PC-3 (cell line): ENCODE measurements at regions not wholly inside any gene's neighbourhood (a gene's known extent, or its start where the extent isn't known, plus 50 kb on each side); places are given as distances from the start of the nearest gene placed in this dataset.

Experiments used
- EZH2 ChIP-seq: fragments of 300-600 bp; sonication (generic); IDR thresholded peaks from one replicate; pipeline ENCODE4 v1.6.1; 2017; ENCODE audit warnings: antibody characterized with exemption, mild to moderate bottlenecking, low read length; ENCODE audit not compliant: unreplicated experiment
- EZH2phosphoT487 ChIP-seq: fragments of 300-600 bp; sonication (generic); IDR thresholded peaks from 2 replicates; pipeline ENCODE4 v1.6.1; 2018; ENCODE audit warnings: mild to moderate bottlenecking, antibody characterized with exemption, low read length, borderline replicate concordance
- TF ChIP-seq, protein P1 (sequence below): fragments of 300-600 bp; sonication (generic); conservative IDR thresholded peaks from 2 replicates; pipeline ENCODE4 v1.5.1; 2017; ENCODE audit warnings: antibody characterized with exemption, low read depth, mild to moderate bottlenecking, low read length

DNA sequence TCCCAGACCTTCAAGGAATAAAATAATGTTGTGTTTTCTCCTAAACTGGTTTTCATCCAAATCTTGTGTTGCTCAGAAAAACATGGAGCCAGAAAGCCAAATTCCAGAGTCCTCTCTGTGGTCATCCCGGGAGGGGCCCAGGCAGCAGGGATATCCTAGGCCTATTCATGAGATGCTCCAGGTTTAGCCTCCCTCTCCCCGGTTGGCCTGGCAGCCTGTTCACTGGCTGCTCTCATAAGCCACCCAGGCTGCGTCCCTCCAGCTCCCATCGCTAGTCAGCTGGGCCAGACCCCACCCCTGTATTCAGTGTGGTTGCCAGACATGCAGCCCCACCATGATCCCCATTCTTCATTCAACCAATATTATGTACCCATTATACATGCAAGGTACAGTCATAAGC lies 113.4 kb upstream of the F3 start:
- TF ChIP-seq, protein P1, sequence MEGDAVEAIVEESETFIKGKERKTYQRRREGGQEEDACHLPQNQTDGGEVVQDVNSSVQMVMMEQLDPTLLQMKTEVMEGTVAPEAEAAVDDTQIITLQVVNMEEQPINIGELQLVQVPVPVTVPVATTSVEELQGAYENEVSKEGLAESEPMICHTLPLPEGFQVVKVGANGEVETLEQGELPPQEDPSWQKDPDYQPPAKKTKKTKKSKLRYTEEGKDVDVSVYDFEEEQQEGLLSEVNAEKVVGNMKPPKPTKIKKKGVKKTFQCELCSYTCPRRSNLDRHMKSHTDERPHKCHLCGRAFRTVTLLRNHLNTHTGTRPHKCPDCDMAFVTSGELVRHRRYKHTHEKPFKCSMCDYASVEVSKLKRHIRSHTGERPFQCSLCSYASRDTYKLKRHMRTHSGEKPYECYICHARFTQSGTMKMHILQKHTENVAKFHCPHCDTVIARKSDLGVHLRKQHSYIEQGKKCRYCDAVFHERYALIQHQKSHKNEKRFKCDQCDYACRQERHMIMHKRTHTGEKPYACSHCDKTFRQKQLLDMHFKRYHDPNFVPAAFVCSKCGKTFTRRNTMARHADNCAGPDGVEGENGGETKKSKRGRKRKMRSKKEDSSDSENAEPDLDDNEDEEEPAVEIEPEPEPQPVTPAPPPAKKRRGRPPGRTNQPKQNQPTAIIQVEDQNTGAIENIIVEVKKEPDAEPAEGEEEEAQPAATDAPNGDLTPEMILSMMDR, result no peak
- TF ChIP-seq EZH2 (no peak), EZH2phosphoT487 (no peak)
